CD4-positive, alpha-beta T cell (primary cell): ENCODE measurements at regions not wholly inside any gene's neighbourhood (a gene's known extent, or its start where the extent isn't known, plus 50 kb on each side); places are given as distances from the start of the nearest gene placed in this dataset.

Source experiments
- ATAC-seq: fragments of 200-7000 bp; cut with Tn5 transposase; one replicate; pipeline ENCODE4 v1.10.0; 2022; ENCODE audit warnings: mild to moderate bottlenecking; ENCODE audit not compliant: poor library complexity
- CTCF ChIA-PET: fragments of 350-600 bp; sonication (Branson Sonifier 250); formaldehyde crosslinking; loops from one replicate; lab custom pipeline; 2021; ENCODE audit warnings: antibody characterized with exemption, inconsistent platforms; lab: Charles Lee
- POLR2A ChIA-PET: fragments of 350-600 bp; sonication (Branson Sonifier 250); formaldehyde crosslinking; loops from one replicate; lab custom pipeline; 2021; ENCODE audit warnings: antibody characterized with exemption, inconsistent platforms; lab: Charles Lee
- DNase-seq, 14 experiments: peaks; one replicate each; pipeline ENCODE4 v3.0.0-alpha.2; 2013 to 2020; ENCODE audit warnings: mixed read lengths in 2 of 14
- H3K27ac ChIP-seq, 2 donors: one replicate each; pipeline versions ENCODE4 v1.5.1 to v1.7.0; 2013; ENCODE audit warnings: low read length in 2 of 2, low read depth in 1 of 2, mild to moderate bottlenecking in 1 of 2
- H3K27me3 ChIP-seq, 2 experiments: 1 replicate in 1 of 2; 2 replicates in 1 of 2; pipeline versions ENCODE4 v1.6.1 to v1.7.0; 2013; ENCODE audit warnings: low read length in 2 of 2, control low read depth in 1 of 2, mild to moderate bottlenecking in 1 of 2, moderate library complexity in 1 of 2; ENCODE audit not compliant: insufficient read depth in 2 of 2, control insufficient read depth in 1 of 2
- H3K36me3 ChIP-seq: one replicate; pipeline ENCODE4 v1.6.1; 2013; ENCODE audit warnings: low read length, control low read depth; ENCODE audit not compliant: insufficient read depth
- H3K4me1 ChIP-seq: one replicate; pipeline ENCODE4 v1.6.1; 2013; ENCODE audit warnings: low read length, control low read depth; ENCODE audit not compliant: insufficient read depth
- H3K4me3 ChIP-seq: one replicate; pipeline ENCODE4 v1.5.1; 2013; ENCODE audit warnings: mild to moderate bottlenecking, low read length, moderate library complexity
- H3K9me3 ChIP-seq, 2 experiments: 1 replicate in 1 of 2; 2 replicates in 1 of 2; pipeline versions ENCODE4 v1.6.1 to v1.7.0; 2013; ENCODE audit warnings: low read length in 2 of 2, mild to moderate bottlenecking in 2 of 2, control low read depth in 1 of 2, moderate library complexity in 1 of 2; ENCODE audit not compliant: control insufficient read depth in 1 of 2, insufficient read depth in 1 of 2
- H3K27ac Mint-ChIP-seq: one replicate; pipeline ENCODE4 v1.8.0; 2020; ENCODE audit warnings: mixed read lengths
- H3K27me3 Mint-ChIP-seq: one replicate; pipeline ENCODE4 v1.8.0; 2021; ENCODE audit warnings: mixed read lengths
- H3K36me3 Mint-ChIP-seq: one replicate; pipeline ENCODE4 v1.8.0; 2021; ENCODE audit warnings: low read depth, mixed read lengths
- H3K4me1 Mint-ChIP-seq: one replicate; pipeline ENCODE4 v1.8.0; 2021; ENCODE audit warnings: low read depth, mixed read lengths
- H3K4me3 Mint-ChIP-seq: one replicate; pipeline ENCODE4 v1.8.0; 2020; ENCODE audit warnings: mild to moderate bottlenecking, mixed read lengths
- H3K9me3 Mint-ChIP-seq: one replicate; pipeline ENCODE4 v1.8.0; 2020; ENCODE audit warnings: mixed read lengths
- CTCF ChIP-seq: fragments of 200-600 bp; IDR thresholded peaks from one replicate; pipeline ENCODE4 v1.8.0; 2022; ENCODE audit warnings: antibody characterized with exemption, mild to moderate bottlenecking
- intact Hi-C, 2 experiments: fragments of 100-400 bp; cut with DNase I in 1 of 2; cut with micrococcal nuclease in 1 of 2; formaldehyde crosslinking; loops; one replicate each; pipeline versions ENCODE4 v1.15.1 to v1.9.0; 2023 to 2025; cut with DNase I, micrococcal nuclease

GRCh38 chr1:113199760-113200455, 126.9 kb downstream of the LRIG2 start:
- H3K9me3 Mint-ChIP-seq = no peaks in the 10 kb centered on the region
- H3K4me3 ChIP-seq = no peak overlapping the region
- H3K27ac ChIP-seq = no peak overlapping the region
- no peaks in the 10 kb centered on the region for H3K36me3 ChIP-seq
- CTCF ChIA-PET = no interaction called here
- POLR2A ChIA-PET = no interaction called here
- H3K4me1 ChIP-seq = no peaks in the 10 kb centered on the region
- TF ChIP-seq CTCF = no peak
- no peaks in the 10 kb centered on the region for H3K9me3 ChIP-seq
- H3K27me3 Mint-ChIP-seq = no peaks in the 10 kb centered on the region
- no peak overlapping the region for H3K27ac Mint-ChIP-seq
- intact Hi-C loops = no loop called here
- DNase-seq (no peak), ATAC-seq (no peak)
- no peaks in the 10 kb centered on the region for H3K36me3 Mint-ChIP-seq
- no peaks in the 10 kb centered on the region for H3K4me1 Mint-ChIP-seq
- no peak overlapping the region for H3K4me3 Mint-ChIP-seq
- no peaks in the 10 kb centered on the region for H3K27me3 ChIP-seq

GRCh38 chr1:113201560-113201959, 128.6 kb downstream of the LRIG2 start:
- no peak for TF ChIP-seq CTCF
- intact Hi-C loops = no loop called here
- peaks cover 6% of the 10 kb centered on the region for H3K27me3 Mint-ChIP-seq
- DNase-seq (no peak), ATAC-seq (no peak)
- no peaks in the 10 kb centered on the region for H3K4me1 Mint-ChIP-seq
- no peaks in the 10 kb centered on the region for H3K9me3 Mint-ChIP-seq
- Histone ChIP-seq H3K27me3 (no peaks in the 10 kb centered on the region), H3K36me3 (no peaks in the 10 kb centered on the region), H3K9me3 (no peaks in the 10 kb centered on the region), H3K4me3 (no peak overlapping the region), H3K4me1 (no peaks in the 10 kb centered on the region), H3K27ac (no peak overlapping the region)
- no peak overlapping the region for H3K4me3 Mint-ChIP-seq
- no peaks in the 10 kb centered on the region for H3K36me3 Mint-ChIP-seq
- CTCF ChIA-PET = no interaction called here
- no peak overlapping the region for H3K27ac Mint-ChIP-seq
- POLR2A ChIA-PET = no interaction called here

- Mint-ChIP-seq H3K4me1 (peaks cover 4% of the 10 kb centered on the region), H3K9me3 (no peaks in the 10 kb centered on the region), H3K27me3 (peaks cover 36% of the 10 kb centered on the region), H3K27ac (no peak overlapping the region), H3K36me3 (no peaks in the 10 kb centered on the region), H3K4me3 (no peak overlapping the region)
- peaks cover 0 to 7% of the 10 kb centered on the region in 2 experiments for H3K27me3 ChIP-seq
- no peak for TF ChIP-seq CTCF
- no peaks in the 10 kb centered on the region for H3K4me1 ChIP-seq
- POLR2A ChIA-PET = no interaction called here
- H3K27ac ChIP-seq = no peak overlapping the region
- intact Hi-C loops = no loop called here
- no peak overlapping the region for H3K4me3 ChIP-seq
- CTCF ChIA-PET = no interaction called here
- no peaks in the 10 kb centered on the region for H3K36me3 ChIP-seq
- DNase-seq (no peak), ATAC-seq (no peak)
- H3K9me3 ChIP-seq = no peaks in the 10 kb centered on the region
Measured at GRCh38 chr1:113205980-113206766, 133.2 kb downstream of the LRIG2 start.
